Natural killer cell (primary cell): ENCODE measurements at regions not wholly inside any gene's neighbourhood (a gene's known extent, or its start where the extent isn't known, plus 50 kb on each side); places are given as distances from the start of the nearest gene placed in this dataset.
"Not testable (repeated sequence)": the region's sequence is repeated elsewhere in the genome, so short reads cannot be mapped to it uniquely, and the experiment has no call there.

Experiments used
- ATAC-seq, 3 donors: fragments of 150-1000 bp in 2 of 3; fragments of 200-7000 bp in 1 of 3; cut with Tn5 transposase; 1 replicate in 1 of 3; 2 replicates in 2 of 3; pipeline ENCODE4 v1.10.0; 2021; ENCODE audit warnings: mild to moderate bottlenecking in 2 of 3, moderate library complexity in 2 of 3
- DNase-seq, 2 donors: peaks; one replicate each; pipeline versions ENCODE4 v3.0.0 to v3.0.0-alpha.2; 2013 to 2021; ENCODE audit warnings: mixed read lengths in 1 of 2
- H3K27ac ChIP-seq: one replicate; pipeline ENCODE4 v1.5.1; 2013; ENCODE audit warnings: mild to moderate bottlenecking, low read length
- H3K27me3 ChIP-seq: one replicate; pipeline ENCODE4 v1.6.1; 2013; ENCODE audit warnings: low read length; ENCODE audit not compliant: control insufficient read depth, insufficient read depth
- H3K36me3 ChIP-seq: one replicate; pipeline ENCODE4 v1.6.1; 2013; ENCODE audit warnings: low read length; ENCODE audit not compliant: control insufficient read depth, insufficient read depth
- H3K4me1 ChIP-seq: one replicate; pipeline ENCODE4 v1.6.1; 2013; ENCODE audit warnings: low read length; ENCODE audit not compliant: control insufficient read depth, insufficient read depth
- H3K4me3 ChIP-seq: one replicate; pipeline ENCODE4 v1.5.1; 2013; ENCODE audit warnings: low read length
- H3K9me3 ChIP-seq: one replicate; pipeline ENCODE4 v1.6.1; 2013; ENCODE audit warnings: low read length; ENCODE audit not compliant: control insufficient read depth, insufficient read depth
- H3K27ac Mint-ChIP-seq, 2 donors: one replicate each; pipeline ENCODE4 v1.8.0; 2022; ENCODE audit warnings: mild to moderate bottlenecking in 2 of 2, mixed read lengths in 2 of 2, moderate library complexity in 1 of 2
- H3K27me3 Mint-ChIP-seq, 2 donors: one replicate each; pipeline ENCODE4 v1.8.0; 2022; ENCODE audit warnings: low read depth in 2 of 2, mixed read lengths in 2 of 2
- H3K36me3 Mint-ChIP-seq: one replicate; pipeline ENCODE4 v1.8.0; 2022; ENCODE audit warnings: mixed read lengths
- H3K4me1 Mint-ChIP-seq, 2 donors: one replicate each; pipeline ENCODE4 v1.8.0; 2022; ENCODE audit warnings: mixed read lengths in 2 of 2
- H3K4me3 Mint-ChIP-seq: one replicate; pipeline ENCODE4 v1.8.0; 2022; ENCODE audit warnings: mild to moderate bottlenecking, moderate library complexity, mixed read lengths
- H3K9me3 Mint-ChIP-seq, 2 donors: one replicate each; pipeline ENCODE4 v1.8.0; 2022; ENCODE audit warnings: mixed read lengths in 2 of 2
- WGBS: methylation state at CpG from one replicate; pipeline ENCODE4 v1.1.7; 2013; ENCODE audit warnings: missing lambda C conversion rate; ENCODE audit not compliant: insufficient coverage; 5-methylcytosine and 5-hydroxymethylcytosine counted together
- intact Hi-C: fragments of 100-400 bp; cut with micrococcal nuclease; formaldehyde crosslinking; loops from one replicate; pipeline ENCODE4 v1.14.2; 2022
- TF ChIP-seq, protein P1 (sequence below): fragments of 200-600 bp; IDR thresholded peaks from one replicate; pipeline ENCODE4 v1.8.0; 2022; ENCODE audit warnings: antibody characterized with exemption

DNA sequence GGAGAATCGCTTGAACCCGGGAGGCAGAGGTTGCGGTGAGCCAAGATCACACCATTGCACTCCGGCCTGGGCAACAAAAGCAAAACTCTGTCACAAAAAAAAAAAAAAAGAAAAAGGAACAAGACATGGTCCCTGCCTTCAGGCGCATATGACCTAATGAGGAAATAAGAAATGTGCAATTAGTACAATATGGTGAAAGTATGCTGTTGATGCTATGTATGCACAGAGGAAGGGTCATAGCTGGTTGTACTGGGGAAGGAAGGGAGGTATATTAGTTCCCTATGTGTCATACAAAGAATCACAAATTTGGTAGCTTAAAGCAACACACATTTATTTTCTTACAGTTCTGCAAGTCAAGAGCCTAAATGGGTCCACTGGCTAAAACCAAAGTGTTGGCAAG lies 97.8 kb upstream of the MPP7 start:
- no peak overlapping the region for H3K4me3 ChIP-seq
- peaks cover 0 to 6% of the 10 kb centered on the region in 2 donors for H3K27me3 Mint-ChIP-seq
- no peak overlapping the region for H3K4me3 Mint-ChIP-seq
- no peak for DNase-seq
- no peaks in the 10 kb centered on the region for H3K36me3 Mint-ChIP-seq
- H3K36me3 ChIP-seq: no peaks in the 10 kb centered on the region
- no peak overlapping the region for H3K27ac Mint-ChIP-seq
- H3K9me3 ChIP-seq: no peaks in the 10 kb centered on the region
- peaks cover 24% of the 10 kb centered on the region for H3K4me1 ChIP-seq
- H3K4me1 Mint-ChIP-seq: no peaks in the 10 kb centered on the region
- intact Hi-C loops: no loop called here
- ATAC-seq: peak in 2 of 3 donors; percentile 15 to 55
- 96% methylated on average over 5 of the region's 5 CpGs for WGBS
- TF ChIP-seq, protein P1, sequence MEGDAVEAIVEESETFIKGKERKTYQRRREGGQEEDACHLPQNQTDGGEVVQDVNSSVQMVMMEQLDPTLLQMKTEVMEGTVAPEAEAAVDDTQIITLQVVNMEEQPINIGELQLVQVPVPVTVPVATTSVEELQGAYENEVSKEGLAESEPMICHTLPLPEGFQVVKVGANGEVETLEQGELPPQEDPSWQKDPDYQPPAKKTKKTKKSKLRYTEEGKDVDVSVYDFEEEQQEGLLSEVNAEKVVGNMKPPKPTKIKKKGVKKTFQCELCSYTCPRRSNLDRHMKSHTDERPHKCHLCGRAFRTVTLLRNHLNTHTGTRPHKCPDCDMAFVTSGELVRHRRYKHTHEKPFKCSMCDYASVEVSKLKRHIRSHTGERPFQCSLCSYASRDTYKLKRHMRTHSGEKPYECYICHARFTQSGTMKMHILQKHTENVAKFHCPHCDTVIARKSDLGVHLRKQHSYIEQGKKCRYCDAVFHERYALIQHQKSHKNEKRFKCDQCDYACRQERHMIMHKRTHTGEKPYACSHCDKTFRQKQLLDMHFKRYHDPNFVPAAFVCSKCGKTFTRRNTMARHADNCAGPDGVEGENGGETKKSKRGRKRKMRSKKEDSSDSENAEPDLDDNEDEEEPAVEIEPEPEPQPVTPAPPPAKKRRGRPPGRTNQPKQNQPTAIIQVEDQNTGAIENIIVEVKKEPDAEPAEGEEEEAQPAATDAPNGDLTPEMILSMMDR: no peak
- H3K27me3 ChIP-seq: no peaks in the 10 kb centered on the region
- peak overlapping the region; percentile 42 for H3K27ac ChIP-seq
- no peaks in the 10 kb centered on the region for H3K9me3 Mint-ChIP-seq

DNA sequence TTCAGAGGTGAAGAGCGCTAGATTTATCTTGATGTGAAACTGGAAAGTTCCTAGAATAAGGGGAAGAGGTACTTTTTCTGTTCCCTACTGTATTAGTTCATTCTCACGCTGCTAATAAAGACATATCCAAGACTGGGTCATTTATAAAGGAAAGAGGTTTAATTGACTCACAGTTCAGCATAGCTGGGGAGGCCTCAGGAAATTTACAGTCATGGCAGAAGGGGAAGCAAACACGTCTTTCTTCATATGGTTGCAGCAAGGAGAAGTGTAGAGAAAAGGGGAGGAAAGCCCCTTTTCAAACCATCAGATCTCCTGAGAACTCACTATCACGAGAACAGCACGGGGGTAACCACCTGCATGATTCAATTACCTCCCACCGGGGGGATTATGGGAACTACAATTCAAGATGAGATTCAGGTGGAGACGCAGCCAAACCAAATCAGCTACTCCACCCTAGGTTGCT lies 99.8 kb upstream of the MPP7 start:
- H3K4me1 ChIP-seq: peaks cover 24% of the 10 kb centered on the region
- H3K9me3 ChIP-seq, H3K4me3 Mint-ChIP-seq, H3K4me3 ChIP-seq, DNase-seq, ATAC-seq, H3K36me3 ChIP-seq, H3K36me3 Mint-ChIP-seq, H3K27me3 Mint-ChIP-seq, intact Hi-C loops, H3K9me3 Mint-ChIP-seq, H3K4me1 Mint-ChIP-seq, H3K27me3 ChIP-seq, H3K27ac Mint-ChIP-seq: not testable (repeated sequence)
- H3K27ac ChIP-seq: peak overlapping the region; percentile 71
- 55% methylated on average over 6 of the region's 7 CpGs for WGBS

DNA sequence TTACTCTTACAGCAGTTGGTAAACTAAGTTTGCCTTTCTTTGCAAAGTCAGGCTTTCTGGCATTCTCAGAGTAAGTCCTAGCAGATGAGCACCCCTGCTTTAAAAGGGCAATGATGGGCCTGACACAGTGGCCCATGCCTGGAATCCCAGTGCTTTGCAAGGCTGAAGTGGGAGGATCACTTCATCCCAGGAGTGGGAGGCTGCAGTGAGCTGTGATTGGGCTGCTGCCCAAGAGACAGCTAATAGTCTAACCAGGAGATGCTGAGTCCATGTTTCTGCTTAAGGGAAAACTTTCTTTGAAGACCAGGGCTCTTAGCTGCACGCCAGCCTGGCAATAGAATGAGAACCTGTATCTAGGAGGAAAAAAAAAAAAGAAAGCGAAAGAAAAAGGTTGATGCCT lies 100.2 kb upstream of the MPP7 start:
- ATAC-seq: no peak
- no peaks in the 10 kb centered on the region for H3K4me1 Mint-ChIP-seq
- WGBS: 97% methylated on average over 2 of the region's 2 CpGs
- H3K27me3 ChIP-seq: no peaks in the 10 kb centered on the region
- H3K27ac Mint-ChIP-seq: no peak overlapping the region
- no peaks in the 10 kb centered on the region for H3K36me3 Mint-ChIP-seq
- peaks cover 0 to 6% of the 10 kb centered on the region in 2 donors for H3K27me3 Mint-ChIP-seq
- H3K4me1 ChIP-seq: peaks cover 24% of the 10 kb centered on the region
- intact Hi-C loops: no loop called here
- no peaks in the 10 kb centered on the region for H3K36me3 ChIP-seq
- H3K4me3 Mint-ChIP-seq: no peak overlapping the region
- no peaks in the 10 kb centered on the region for H3K9me3 Mint-ChIP-seq
- TF ChIP-seq, protein P1: no peak
- H3K27ac ChIP-seq: peak overlapping the region; percentile 71
- H3K9me3 ChIP-seq: no peaks in the 10 kb centered on the region
- DNase-seq: no peak
- no peak overlapping the region for H3K4me3 ChIP-seq

DNA sequence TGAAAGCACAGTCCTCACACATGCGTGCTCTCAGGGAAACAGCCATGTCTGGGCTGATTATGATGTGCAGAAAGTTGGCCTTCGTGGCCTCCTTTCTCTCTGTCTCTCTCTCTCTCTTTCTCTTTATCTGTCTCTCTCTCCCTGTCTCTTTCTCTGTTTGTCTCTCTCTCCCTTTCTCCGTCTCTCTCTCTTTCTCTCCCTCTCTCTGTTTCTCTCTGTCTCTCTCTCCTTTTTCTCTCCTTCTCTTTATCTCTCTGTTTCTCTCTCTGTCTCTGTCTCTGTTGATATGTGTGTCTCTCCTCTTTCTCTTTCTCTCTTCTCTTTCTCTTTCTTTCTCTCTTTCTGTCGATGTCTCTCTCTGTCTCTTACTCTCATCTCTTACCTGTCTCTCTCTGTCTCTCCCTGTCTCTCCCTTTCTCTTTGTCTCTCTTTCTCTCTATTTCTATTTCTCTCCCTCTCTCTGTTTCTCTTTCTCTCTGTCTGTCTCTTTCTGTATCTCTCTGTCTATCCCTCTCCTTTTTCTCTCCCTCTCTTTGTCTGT lies 105.4 kb upstream of the MPP7 start:
- no peak overlapping the region for H3K4me3 ChIP-seq
- no peak overlapping the region for H3K27ac Mint-ChIP-seq
- ATAC-seq (no peak), DNase-seq (no peak)
- H3K27me3 Mint-ChIP-seq: peaks cover 11 to 20% of the 10 kb centered on the region in 2 donors
- no peaks in the 10 kb centered on the region for H3K36me3 Mint-ChIP-seq
- no peaks in the 10 kb centered on the region for H3K9me3 Mint-ChIP-seq
- WGBS: 90% methylated on average over 4 of the region's 4 CpGs
- H3K4me1 ChIP-seq: peaks cover 8% of the 10 kb centered on the region
- no peak overlapping the region for H3K27ac ChIP-seq
- H3K4me1 Mint-ChIP-seq: no peaks in the 10 kb centered on the region
- H3K9me3 ChIP-seq: no peaks in the 10 kb centered on the region
- intact Hi-C loops: no loop called here
- TF ChIP-seq, protein P1: no peak
- H3K27me3 ChIP-seq: peaks cover 5% of the 10 kb centered on the region
- H3K36me3 ChIP-seq: no peaks in the 10 kb centered on the region
- no peak overlapping the region for H3K4me3 Mint-ChIP-seq
